HK-2 (cell line): ENCODE measurements at regions not wholly inside any gene's neighbourhood (a gene's known extent, or its start where the extent isn't known, plus 50 kb on each side); places are given as distances from the start of the nearest gene placed in this dataset.

ENCODE experiments used
- DNase-seq: peaks from one replicate; pipeline ENCODE4 v3.0.0-alpha.2; 2018; ENCODE audit not compliant: unreplicated experiment

DNA sequence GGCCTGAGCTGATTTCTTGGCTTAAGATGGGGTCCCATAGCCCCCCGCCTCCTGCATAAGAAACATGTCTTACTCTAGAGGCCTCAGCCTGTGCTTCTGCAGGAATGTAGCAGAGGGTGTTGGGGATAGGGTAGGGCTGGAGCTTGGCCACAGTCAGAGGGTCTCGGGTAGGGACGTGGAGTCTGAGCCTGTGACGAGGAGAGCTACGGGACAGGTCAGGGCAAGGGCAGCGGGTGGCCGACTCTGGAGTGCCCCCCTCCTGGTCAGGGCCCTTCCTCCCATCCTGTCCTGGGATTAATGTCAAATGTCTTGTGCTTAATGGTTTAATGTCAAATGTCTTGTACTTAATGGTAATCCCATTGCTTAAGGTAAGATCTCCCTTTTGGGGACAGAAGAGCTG, 130.4 kb downstream of the GLI2 start:
- no peak for DNase-seq

- DNase-seq: no peak
These were observed 130.9 kb downstream of the GLI2 start for GRCh38 chr2:120866483-120867140.

DNA sequence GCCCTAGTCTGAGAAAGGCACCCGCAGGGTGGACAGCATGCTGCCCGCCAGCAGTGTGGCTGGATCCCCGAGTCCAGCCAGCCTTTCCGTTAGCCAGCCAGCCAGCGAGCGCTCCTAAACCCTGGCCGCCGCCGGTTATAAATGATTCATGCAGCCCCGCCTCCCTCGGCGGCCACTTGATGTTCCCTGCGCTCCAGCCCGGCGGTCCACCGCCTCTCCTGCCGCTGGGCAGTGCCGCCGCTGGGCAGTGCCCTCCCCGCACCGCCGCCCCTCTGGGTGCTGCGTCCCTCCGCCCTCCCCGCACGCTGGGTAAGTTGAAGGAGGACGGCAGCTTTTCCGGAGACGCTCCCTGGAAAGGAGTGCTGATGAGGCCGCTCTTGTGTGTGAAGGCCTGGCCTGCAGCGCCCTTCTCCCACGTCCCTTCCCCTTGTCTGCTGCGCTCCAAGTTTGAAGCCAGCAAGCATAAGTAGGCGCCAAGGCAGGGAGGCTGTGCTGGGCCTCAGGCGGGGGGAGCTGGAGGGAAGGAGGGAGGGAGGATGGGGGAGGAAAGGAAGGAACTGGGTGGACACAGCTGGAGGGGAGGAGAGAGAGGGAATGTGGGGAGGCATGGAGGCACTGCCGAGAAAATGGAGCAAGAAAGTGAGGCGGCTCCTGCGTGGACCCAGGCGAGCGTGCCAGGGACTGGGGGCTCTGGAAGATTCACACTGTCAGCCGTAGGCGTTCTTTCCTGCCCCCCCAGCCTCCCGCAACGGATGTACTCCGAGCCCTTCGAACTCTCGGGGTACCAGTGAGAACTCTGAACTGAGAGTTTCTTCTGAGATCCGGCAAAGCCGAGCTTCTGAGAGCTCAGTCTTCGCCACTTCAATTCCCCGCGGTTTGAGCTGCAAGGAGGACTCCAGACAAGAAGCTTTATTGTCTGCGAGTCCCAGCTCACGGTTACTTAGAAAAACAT, 131.9 kb downstream of the GLI2 start:
- DNase-seq: peak; percentile 85

GRCh38 chr2:120868366-120868765, 132.7 kb downstream of the GLI2 start:
- no peak for DNase-seq

DNA sequence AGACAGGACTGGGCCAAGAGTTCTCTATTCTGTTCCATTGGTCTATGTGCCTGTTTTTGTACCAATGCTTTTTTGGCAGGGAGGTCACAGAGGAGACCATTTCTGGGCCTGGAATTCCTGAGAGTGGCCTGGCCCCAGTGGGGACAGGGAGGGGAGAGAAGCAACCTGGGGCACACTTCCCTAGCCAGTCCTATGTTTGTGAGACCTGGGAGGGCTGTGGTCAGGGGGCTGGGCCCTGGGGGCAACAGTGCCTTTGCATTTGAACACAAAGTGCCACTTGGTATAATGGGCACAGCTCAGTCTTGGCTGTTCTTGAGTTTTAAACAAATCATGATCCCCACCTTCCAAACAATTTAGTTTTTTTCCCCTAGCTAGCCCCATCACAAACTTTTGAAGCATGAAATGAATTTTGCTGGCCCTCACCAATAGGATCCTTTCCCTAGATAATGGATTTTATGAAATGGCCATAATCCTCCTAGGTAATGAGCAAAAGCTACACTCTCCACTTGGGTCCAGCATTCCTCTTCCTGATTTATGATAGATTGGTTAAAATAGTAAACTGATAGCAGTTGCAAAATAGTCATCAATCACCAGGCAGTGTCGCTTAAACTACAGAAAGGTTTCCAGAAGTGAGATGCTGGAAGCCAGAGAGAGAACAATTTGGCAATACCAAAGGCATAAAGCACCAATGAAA, 133.5 kb downstream of the GLI2 start:
- no peak for DNase-seq

DNA sequence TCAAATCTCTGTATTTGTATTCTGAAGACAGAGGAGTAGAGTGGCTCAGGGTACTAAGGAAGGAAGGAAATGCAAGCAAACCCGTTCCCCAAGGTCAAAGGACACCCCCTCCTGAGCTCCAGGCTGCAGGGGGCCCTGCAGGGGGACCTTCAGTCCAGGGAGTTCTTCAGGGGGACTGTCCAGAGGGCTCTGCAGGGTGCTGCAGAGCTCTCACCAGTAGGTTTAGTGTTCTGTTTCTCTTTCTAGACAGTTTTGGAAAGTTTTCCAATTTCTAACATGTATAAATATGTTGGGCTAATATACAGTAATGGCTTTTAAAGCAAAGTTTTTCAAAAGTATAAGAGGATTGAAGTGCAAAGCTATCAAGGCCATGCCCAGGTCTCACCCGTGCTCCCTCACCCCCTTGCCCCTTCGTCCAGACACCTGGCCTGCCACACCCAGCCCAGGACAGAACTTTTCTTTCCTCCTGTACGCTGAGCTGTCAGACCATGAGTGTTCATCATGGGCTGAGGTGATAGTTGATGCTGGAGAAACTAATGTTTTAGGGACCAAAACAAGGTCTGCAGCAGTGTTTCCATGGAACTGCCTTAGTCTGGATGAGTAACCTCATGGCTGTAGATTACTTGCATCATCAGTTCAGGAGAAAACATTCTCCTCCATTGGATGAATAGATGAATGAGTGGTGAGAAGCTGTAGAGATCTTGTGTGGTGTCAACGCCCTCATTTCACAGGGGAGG, 134.2 kb downstream of the GLI2 start:
- DNase-seq: no peak

GRCh38 chr2:120870467-120870788, 134.8 kb downstream of the GLI2 start:
- DNase-seq: no peak

DNA sequence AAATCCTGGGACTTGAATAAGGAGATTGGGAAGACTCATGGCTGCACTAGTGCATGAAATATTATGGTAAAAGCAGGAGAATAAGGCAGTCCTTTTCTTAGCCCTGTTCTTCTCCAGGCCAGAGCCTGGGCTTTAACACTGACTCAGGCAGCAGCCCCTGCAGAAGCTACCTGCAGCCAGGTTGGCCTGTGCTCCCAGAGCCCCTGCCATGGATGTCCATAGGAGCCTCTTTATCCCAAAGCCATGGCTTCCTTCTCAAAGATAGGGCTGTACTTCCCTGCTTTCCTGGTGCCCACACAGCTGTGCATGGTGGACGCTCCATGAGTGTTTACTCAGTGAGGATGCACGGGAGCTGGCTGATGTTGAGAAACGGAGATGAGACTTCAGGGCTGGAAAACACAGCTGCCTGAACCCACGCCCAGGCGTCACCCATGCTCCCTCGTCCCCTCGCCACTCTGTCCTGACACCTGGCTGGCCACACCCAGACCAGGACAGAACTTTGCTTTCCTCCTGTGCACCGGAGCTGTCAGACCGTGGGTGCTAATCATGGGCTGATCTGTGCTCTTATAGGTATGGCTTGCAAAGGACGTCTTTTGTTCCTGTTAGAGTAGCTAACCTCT, 135.5 kb downstream of the GLI2 start:
- no peak for DNase-seq

DNA sequence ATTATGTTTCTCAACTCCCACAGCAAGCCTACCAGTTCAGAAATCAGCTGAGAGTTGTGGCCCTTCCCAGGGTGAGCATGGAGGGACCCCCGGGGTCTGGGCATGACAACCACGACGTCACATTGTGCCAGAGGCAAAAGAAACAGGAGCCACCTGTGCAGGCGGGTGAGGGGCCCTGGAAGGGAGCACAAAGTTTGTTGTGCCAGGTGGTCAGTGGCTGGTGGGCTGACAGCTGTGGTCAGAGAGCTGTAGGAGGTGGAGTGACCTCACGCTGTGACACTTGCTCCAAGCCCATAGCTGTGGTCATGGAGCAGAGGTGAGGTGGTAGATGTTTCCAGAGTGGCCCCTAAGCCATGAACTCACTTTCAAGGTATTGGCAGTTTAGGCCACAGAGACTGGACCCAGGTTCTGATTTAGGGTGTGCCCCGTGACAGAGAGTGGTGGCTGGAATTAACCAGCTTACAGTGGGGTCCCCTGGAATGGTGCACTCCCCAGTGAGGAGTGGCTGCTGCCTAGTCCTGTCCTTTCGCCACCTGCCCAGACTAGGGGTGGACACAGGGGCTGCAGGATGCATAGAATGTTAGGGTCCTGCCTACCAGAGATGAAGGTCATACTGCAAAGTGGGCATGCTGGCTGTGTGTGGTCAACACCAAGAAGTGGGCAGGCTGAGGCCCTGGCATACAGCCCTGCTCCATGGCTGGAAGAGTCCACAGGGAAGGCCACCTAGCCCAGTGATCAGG, 136.4 kb downstream of the GLI2 start:
- DNase-seq: no peak

- no peak for DNase-seq
These were observed 138.6 kb downstream of the GLI2 start for GRCh38 chr2:120873958-120874887.

GRCh38 chr2:120874888-120875275, 139.2 kb downstream of the GLI2 start:
- no peak for DNase-seq

DNA sequence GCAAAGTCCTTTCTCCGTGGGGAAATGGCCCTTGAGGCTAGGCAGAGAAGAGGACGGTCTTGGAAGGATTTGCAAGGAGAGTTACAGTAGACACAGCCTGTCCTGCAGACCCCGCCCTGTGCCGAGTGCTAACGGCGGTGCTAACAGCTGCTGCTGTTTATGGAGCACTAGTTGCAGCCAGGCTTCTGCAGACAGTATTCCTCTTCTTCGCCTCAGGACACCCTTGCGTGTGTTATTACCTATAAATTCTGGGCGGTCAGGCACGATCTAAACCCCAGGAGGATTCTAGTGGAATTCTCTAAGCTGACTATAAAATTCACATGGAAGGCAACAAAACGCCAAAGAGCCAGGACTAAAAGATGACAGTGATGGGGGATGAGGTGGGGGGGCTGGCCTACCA, 139.8 kb downstream of the GLI2 start:
- DNase-seq: no peak

GRCh38 chr2:120876526-120877280, 141.0 kb downstream of the GLI2 start:
- DNase-seq: no peak

GRCh38 chr2:120877409-120877808, 141.7 kb downstream of the GLI2 start:
- DNase-seq: no peak

DNA sequence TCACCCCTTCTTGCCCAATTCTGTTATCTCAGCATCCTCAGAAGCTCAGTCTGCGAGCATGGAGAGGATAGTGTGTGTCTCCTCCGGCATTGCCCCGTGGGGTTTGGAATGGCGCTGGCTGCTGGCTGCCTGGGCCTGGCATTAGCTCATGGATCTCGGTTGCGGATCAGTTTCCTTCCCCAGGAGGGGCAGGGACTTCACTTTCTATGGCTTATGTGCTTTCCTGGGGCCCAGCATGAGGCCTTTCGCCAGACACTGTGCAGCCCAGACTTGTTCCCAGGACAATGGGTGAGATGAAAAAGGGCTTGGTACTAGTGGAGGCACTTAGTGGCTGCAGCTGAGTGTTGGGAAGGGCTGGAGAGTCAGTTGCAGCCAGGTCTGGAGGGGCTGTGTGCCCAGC, 143.3 kb downstream of the GLI2 start:
- no peak for DNase-seq

- DNase-seq: no peak
These were observed 144.0 kb downstream of the GLI2 start for GRCh38 chr2:120879431-120880295.

DNA sequence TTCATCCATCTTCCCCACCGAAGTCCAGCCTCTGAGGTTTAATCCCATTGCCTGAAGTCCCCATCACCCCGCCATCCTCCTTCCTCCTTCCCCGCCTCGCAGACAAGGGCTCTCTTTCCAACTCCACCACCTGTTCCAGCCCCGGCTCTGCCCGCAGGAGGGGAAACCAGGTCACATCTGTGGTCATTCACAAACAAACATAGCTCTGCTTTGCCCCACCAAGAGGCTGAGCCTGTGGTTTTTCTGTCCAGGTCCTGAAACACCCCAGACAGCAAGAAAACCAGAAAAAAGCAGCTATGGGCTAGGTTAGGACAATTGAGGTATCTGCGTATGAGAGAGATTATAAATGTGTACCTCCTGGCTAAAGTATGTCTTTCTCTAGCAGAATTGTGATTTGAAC, 144.7 kb downstream of the GLI2 start:
- no peak for DNase-seq
